Type B pancreatic cell (in vitro differentiated cells): ENCODE measurements at regions not wholly inside any gene's neighbourhood (a gene's known extent, or its start where the extent isn't known, plus 50 kb on each side); places are given as distances from the start of the nearest gene placed in this dataset.
"Not testable (repeated sequence)": the region's sequence is repeated elsewhere in the genome, so short reads cannot be mapped to it uniquely, and the experiment has no call there.

Experiments
- DNase-seq: peaks from one replicate; pipeline ENCODE4 v3.0.0; 2021; ENCODE audit warnings: mixed read lengths; ENCODE audit not compliant: unreplicated experiment; ENCODE audit errors: extremely low spot score
- H3K27ac Mint-ChIP-seq: 2 replicates; pipeline ENCODE4 v1.8.0; 2021; ENCODE audit warnings: mild to moderate bottlenecking, mixed read lengths
- H3K27me3 Mint-ChIP-seq: 2 replicates; pipeline ENCODE4 v1.8.0; 2021; ENCODE audit warnings: mixed read lengths
- H3K36me3 Mint-ChIP-seq: 2 replicates; pipeline ENCODE4 v1.8.0; 2021; ENCODE audit warnings: mixed read lengths
- H3K4me1 Mint-ChIP-seq: one replicate; pipeline ENCODE4 v1.8.0; 2021; ENCODE audit warnings: mixed read lengths; ENCODE audit not compliant: unreplicated experiment
- H3K4me3 Mint-ChIP-seq: 2 replicates; pipeline ENCODE4 v1.8.0; 2021; ENCODE audit warnings: mild to moderate bottlenecking, mixed read lengths
- H3K9me3 Mint-ChIP-seq: 2 replicates; pipeline ENCODE4 v1.8.0; 2021; ENCODE audit warnings: mixed read lengths
- CTCF ChIP-seq: fragments of 200-600 bp; sonication (generic); conservative IDR thresholded peaks from 2 replicates; pipeline ENCODE4 v1.5.0; 2021; ENCODE audit warnings: antibody characterized with exemption, mild to moderate bottlenecking

GRCh38 chr10:11403646-11404045 is 207.8 kb downstream of the USP6NL start:
- DNase-seq, H3K4me3 Mint-ChIP-seq, H3K36me3 Mint-ChIP-seq, H3K4me1 Mint-ChIP-seq, H3K27me3 Mint-ChIP-seq, H3K9me3 Mint-ChIP-seq, H3K27ac Mint-ChIP-seq: not testable (repeated sequence)

GRCh38 chr10:11403116-11403515 is 208.3 kb downstream of the USP6NL start:
- no peak for TF ChIP-seq CTCF
- DNase-seq, result no peak
- Mint-ChIP-seq H3K36me3 (no peaks in the 10 kb centered on the region), H3K27ac (no peak overlapping the region), H3K4me3 (no peak overlapping the region), H3K4me1 (peaks cover 4% of the 10 kb centered on the region), H3K9me3 (no peaks in the 10 kb centered on the region), H3K27me3 (peaks cover 11% of the 10 kb centered on the region)

GRCh38 chr10:11402392-11402791 is 209.1 kb downstream of the USP6NL start:
- Mint-ChIP-seq H3K27ac (no peak overlapping the region), H3K9me3 (no peaks in the 10 kb centered on the region), H3K4me3 (no peak overlapping the region), H3K27me3 (peaks cover 8% of the 10 kb centered on the region), H3K4me1 (peaks cover 4% of the 10 kb centered on the region), H3K36me3 (no peaks in the 10 kb centered on the region)
- DNase-seq, result no peak
- TF ChIP-seq CTCF, result no peak

- Mint-ChIP-seq H3K4me3 (no peak overlapping the region), H3K9me3 (no peaks in the 10 kb centered on the region), H3K27ac (no peak overlapping the region), H3K4me1 (peaks cover 4% of the 10 kb centered on the region), H3K36me3 (no peaks in the 10 kb centered on the region), H3K27me3 (peaks cover 6% of the 10 kb centered on the region)
- no peak for DNase-seq
- no peak for TF ChIP-seq CTCF
These were observed 209.9 kb downstream of the USP6NL start for GRCh38 chr10:11401264-11402235.

GRCh38 chr10:11397980-11398580 is 213.4 kb downstream of the USP6NL start:
- no peak overlapping the region for H3K27ac Mint-ChIP-seq
- H3K4me3 Mint-ChIP-seq, result no peak overlapping the region
- no peak for DNase-seq
- H3K4me1 Mint-ChIP-seq, result no peaks in the 10 kb centered on the region
- no peak for TF ChIP-seq CTCF
- no peaks in the 10 kb centered on the region for H3K9me3 Mint-ChIP-seq
- peaks cover 9% of the 10 kb centered on the region for H3K27me3 Mint-ChIP-seq
- no peaks in the 10 kb centered on the region for H3K36me3 Mint-ChIP-seq
